Neutrophil (primary cell): ENCODE measurements at regions not wholly inside any gene's neighbourhood (a gene's known extent, or its start where the extent isn't known, plus 50 kb on each side); places are given as distances from the start of the nearest gene placed in this dataset.

Experiments
- H3K27ac ChIP-seq: fragments of 200-600 bp; sonication (generic); 2 replicates; pipeline ENCODE4 v1.5.1; 2016; ENCODE audit warnings: mild to moderate bottlenecking, moderate library complexity
- H3K27me3 ChIP-seq: fragments of 200-600 bp; sonication (generic); 2 replicates; pipeline ENCODE4 v1.6.0; 2016; ENCODE audit warnings: mild to moderate bottlenecking
- H3K36me3 ChIP-seq: fragments of 200-600 bp; sonication (generic); 2 replicates; pipeline ENCODE4 v1.5.1; 2017
- H3K4me1 ChIP-seq, 2 experiments: fragments of 200-600 bp in 1 of 2; sonication (generic) in 1 of 2; 1 replicate in 1 of 2; 2 replicates in 1 of 2; pipeline versions ENCODE4 v1.5.1 to v1.6.1; 2013 to 2016; ENCODE audit warnings: low read depth in 1 of 2, low read length in 1 of 2, mild to moderate bottlenecking in 1 of 2, moderate library complexity in 1 of 2; ENCODE audit not compliant: control insufficient read depth in 1 of 2, insufficient read depth in 1 of 2
- H3K4me3 ChIP-seq, 2 experiments: fragments of 200-600 bp in 1 of 2; sonication (generic) in 1 of 2; 1 replicate in 1 of 2; 2 replicates in 1 of 2; pipeline ENCODE4 v1.5.1; 2013 to 2016; ENCODE audit warnings: low read depth in 1 of 2, low read length in 1 of 2, mild to moderate bottlenecking in 1 of 2, moderate library complexity in 1 of 2
- H3K9me3 ChIP-seq: fragments of 200-600 bp; sonication (generic); 2 replicates; pipeline ENCODE4 v1.5.1; 2016
- TF ChIP-seq, protein P1 (sequence below): fragments of 200-600 bp; sonication (generic); IDR thresholded peaks from 2 replicates; pipeline ENCODE4 v1.5.1; 2016; ENCODE audit warnings: antibody characterized with exemption

DNA sequence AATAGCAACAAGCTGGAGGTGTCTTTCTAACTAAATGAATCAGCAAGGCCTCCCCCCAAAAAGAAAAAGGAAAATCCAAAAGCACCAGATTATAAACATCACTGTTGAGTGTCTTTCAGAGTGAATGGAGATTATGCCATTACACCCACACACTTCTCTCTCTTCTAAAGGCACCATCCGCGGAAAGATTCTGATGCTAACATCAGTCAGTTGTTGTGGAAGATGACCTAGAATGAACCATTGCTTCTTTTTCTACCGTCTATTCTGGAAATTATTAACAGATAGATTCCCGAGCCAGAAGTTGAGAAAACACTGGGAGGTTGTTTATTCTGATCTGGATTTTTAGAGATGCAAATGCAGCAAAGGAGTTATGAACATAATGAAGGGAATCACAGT is 60.9 kb upstream of the FAM20A start:
- no peaks in the 10 kb centered on the region for H3K9me3 ChIP-seq
- H3K27me3 ChIP-seq: peaks cover 19% of the 10 kb centered on the region
- no peaks in the 10 kb centered on the region for H3K4me1 ChIP-seq
- no peak overlapping the region for H3K27ac ChIP-seq
- no peak overlapping the region for H3K4me3 ChIP-seq
- TF ChIP-seq, protein P1, sequence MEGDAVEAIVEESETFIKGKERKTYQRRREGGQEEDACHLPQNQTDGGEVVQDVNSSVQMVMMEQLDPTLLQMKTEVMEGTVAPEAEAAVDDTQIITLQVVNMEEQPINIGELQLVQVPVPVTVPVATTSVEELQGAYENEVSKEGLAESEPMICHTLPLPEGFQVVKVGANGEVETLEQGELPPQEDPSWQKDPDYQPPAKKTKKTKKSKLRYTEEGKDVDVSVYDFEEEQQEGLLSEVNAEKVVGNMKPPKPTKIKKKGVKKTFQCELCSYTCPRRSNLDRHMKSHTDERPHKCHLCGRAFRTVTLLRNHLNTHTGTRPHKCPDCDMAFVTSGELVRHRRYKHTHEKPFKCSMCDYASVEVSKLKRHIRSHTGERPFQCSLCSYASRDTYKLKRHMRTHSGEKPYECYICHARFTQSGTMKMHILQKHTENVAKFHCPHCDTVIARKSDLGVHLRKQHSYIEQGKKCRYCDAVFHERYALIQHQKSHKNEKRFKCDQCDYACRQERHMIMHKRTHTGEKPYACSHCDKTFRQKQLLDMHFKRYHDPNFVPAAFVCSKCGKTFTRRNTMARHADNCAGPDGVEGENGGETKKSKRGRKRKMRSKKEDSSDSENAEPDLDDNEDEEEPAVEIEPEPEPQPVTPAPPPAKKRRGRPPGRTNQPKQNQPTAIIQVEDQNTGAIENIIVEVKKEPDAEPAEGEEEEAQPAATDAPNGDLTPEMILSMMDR: no peak
- H3K36me3 ChIP-seq: no peaks in the 10 kb centered on the region

DNA sequence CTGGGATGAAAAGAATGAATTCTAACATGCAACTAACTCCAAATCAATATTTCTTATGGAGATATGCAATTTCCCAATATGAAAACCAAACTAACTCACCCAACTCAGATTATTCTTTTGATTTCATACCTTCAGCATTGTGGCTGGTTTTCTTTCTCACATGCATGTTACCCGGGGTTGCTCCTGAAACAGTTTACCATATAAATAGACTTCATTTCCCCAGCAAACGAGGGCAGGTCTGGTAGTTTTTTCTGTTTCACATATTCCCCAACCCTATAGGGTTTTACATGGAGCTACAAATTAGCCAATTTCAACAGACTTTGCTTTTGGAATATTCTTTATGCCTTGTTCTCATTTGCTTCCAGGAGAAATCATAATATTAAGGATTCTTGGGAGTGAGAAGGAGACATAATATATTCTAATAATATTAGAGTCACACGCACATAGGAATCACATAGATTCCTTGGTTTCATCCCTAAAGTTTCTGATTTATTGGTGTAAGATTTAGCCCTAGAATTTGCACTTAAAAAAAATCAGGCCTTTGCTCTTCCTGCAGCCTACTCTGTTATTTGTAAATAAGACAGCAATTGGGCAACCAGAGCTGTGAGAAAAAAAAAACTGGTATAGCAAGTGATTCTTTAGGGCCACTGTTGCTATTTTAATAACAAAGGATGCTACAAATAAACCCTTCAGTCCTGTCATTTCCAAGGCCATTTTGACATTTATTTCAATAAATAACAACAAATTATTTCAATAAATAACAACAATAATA is 60.3 kb upstream of the FAM20A start:
- Histone ChIP-seq H3K27me3 (peaks cover 17% of the 10 kb centered on the region), H3K9me3 (no peaks in the 10 kb centered on the region), H3K27ac (no peak overlapping the region), H3K4me3 (no peak overlapping the region), H3K4me1 (no peaks in the 10 kb centered on the region), H3K36me3 (no peaks in the 10 kb centered on the region)
- TF ChIP-seq, protein P1: no peak

DNA sequence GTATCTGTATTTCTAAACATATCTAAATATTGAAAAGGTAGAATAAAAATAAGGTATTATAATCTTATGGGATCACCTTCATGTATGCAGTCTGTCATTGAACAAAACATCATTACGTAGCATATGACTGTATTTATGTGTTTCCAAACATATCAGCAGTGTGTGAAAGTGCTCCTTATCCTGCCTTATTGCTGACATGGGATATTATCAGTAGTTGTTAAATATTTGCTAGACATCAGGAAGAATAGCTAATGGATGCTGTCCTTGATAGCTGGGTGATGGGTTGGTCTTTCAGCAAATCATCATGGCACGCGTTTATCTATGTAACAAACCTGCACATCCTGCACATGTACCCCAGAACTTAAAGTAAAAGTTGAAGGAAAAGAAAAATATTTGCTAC is 59.1 kb upstream of the FAM20A start:
- peaks cover 11% of the 10 kb centered on the region for H3K27me3 ChIP-seq
- TF ChIP-seq, protein P1: no peak
- H3K4me3 ChIP-seq: no peak overlapping the region
- H3K27ac ChIP-seq: no peak overlapping the region
- no peaks in the 10 kb centered on the region for H3K36me3 ChIP-seq
- H3K4me1 ChIP-seq: no peaks in the 10 kb centered on the region
- no peaks in the 10 kb centered on the region for H3K9me3 ChIP-seq

DNA sequence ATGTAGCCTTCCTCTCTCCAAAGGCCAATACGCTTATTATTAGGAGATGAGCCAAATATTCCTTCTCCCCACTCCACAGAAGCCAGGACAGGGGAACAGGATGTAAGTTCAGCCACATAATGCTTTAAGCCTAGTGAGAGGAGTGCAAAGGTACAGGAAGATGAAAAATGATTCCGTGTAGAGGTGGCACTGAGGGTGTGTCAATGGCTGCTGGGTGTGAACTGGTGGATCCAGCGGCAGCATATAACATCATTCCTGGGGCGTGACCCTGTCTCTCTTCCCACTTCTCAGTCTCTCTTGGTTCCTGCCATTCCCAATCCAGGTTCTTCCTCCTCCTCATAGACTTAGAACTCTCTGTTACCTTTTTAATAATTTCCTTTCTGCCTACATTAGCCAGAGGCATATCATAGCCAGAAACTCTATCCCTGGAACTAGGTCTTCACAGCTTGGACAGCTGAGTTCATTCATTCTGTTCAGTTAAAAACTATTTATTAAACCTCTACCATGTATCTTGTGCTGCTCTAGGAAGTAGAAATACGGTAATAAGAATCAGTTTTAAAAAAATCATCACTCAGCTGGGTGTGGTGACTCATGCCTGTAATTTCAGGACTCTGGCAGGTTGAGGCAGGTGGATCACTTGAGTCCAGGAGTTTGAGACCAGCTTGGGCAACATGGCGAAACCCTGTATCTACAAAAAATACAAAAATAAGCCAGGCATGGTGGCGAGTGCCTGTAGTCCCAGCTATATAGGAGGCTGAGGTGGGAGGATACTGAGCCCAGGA is 58.0 kb upstream of the FAM20A start:
- H3K4me3 ChIP-seq: no peak overlapping the region
- no peaks in the 10 kb centered on the region for H3K4me1 ChIP-seq
- TF ChIP-seq, protein P1: no peak
- H3K27me3 ChIP-seq: peaks cover 11% of the 10 kb centered on the region
- H3K36me3 ChIP-seq: no peaks in the 10 kb centered on the region
- H3K9me3 ChIP-seq: no peaks in the 10 kb centered on the region
- no peak overlapping the region for H3K27ac ChIP-seq

DNA sequence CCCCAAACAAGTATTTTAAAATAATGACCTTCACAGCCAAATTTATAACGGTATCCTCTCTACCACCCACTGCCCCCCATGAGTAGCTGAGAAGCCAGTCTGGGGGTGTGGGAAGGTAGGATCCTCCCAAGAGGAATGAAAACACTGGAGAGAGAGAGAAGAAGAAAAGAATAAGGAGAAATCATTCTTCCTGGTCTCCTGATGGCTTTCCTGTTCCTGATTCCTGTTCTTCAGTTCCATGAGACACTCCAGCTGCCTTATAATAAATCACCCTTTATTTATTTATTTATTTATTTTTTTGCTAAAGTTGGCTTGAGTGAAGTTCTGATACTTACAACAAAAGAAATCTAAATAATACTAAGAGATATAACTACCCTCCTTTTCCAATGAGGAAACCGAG is 56.4 kb upstream of the FAM20A start:
- Histone ChIP-seq H3K4me1 (no peaks in the 10 kb centered on the region), H3K36me3 (no peaks in the 10 kb centered on the region), H3K9me3 (no peaks in the 10 kb centered on the region), H3K27ac (no peak overlapping the region), H3K27me3 (peaks cover 11% of the 10 kb centered on the region), H3K4me3 (no peak overlapping the region)
- TF ChIP-seq, protein P1: no peak
